SH-SY5Y (cell line): ENCODE measurements at regions not wholly inside any gene's neighbourhood (a gene's known extent, or its start where the extent isn't known, plus 50 kb on each side); places are given as distances from the start of the nearest gene placed in this dataset.

Experiments
- GATA2 ChIP-seq: IDR thresholded peaks from 2 replicates; pipeline ENCODE4 v1.6.1; 2011; ENCODE audit warnings: mild to moderate bottlenecking, low read depth, low read length
- GATA3 ChIP-seq: IDR thresholded peaks from 2 replicates; pipeline ENCODE4 v1.6.1; 2011; ENCODE audit warnings: low read depth, mild to moderate bottlenecking, low read length, moderate library complexity

GRCh38 chr7:24469118-24469517 lies 104.1 kb upstream of the PALS2 start:
- no peak for TF ChIP-seq GATA3
- TF ChIP-seq GATA2: no peak

DNA sequence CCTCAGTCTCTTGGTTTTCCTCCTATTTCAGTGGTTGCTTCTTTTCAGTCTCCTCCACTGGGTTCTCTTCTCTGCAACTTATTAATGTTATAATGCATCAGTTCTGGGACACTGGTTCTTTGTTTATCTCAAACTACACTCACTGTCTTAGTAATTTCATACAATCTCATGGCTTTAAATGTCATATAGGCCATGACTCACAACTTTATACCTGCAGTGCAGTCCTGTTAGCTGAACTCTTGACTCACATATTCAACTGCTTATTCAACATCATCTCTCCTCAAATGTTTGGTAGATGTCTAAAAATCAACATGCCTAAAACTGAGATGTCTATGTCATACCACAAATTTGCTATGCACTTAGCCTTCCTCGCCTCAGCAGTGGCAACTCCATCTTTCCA lies 101.2 kb upstream of the PALS2 start:
- TF ChIP-seq GATA2 (no peak), GATA3 (no peak)

GRCh38 chr7:24475166-24475961 lies 97.9 kb upstream of the PALS2 start:
- TF ChIP-seq GATA3 (no peak), GATA2 (no peak)

- TF ChIP-seq GATA3 (no peak), GATA2 (no peak)
Measured at GRCh38 chr7:24476227-24476626, 97.0 kb upstream of the PALS2 start.

GRCh38 chr7:24477398-24478136 lies 95.7 kb upstream of the PALS2 start:
- TF ChIP-seq GATA2 (no peak), GATA3 (no peak)

DNA sequence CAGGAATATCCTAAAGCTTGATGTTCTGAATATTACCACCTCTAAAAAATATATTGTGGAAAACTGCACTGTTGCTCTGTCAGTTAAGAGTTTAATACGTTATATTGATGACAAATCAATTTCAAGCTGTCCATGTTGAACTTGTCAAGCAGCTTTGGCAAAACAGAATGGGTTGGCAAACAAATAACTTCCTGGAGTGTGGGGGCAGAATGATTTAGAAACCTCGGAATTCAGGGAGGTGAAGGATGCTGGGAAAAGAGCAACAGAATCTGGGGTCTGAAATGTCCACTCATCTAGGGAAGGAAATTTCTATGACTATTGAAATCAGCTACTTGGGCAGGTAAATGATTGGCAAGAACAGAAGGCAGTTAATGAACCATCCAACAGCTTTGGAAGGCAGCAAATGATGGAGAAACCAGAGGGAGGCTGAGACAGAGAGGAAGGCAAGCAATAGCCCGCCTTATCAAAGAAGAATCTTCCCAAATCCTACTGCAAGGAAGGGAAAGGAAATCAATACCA lies 95.1 kb upstream of the PALS2 start:
- no peak for TF ChIP-seq GATA3
- TF ChIP-seq GATA2: no peak

GRCh38 chr7:24480501-24480900 lies 92.8 kb upstream of the PALS2 start:
- TF ChIP-seq GATA3 (no peak), GATA2 (no peak)

DNA sequence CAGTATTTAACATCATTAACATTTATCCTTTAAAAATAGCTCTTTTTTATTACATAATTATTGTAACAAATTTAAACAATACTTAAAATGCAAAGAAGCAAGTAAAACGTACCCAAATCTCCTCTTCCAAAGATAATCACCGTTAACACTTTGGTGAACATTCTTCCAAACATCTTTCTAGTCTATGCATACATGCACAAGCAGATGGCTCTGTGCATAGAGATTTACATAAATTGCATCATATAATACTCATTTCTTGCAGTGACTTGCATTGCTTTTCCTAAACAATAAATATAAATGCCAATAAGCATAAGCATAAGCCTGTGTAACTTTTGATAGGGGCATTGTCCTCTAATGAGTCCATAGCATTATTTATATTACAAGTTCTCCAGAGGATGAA lies 89.4 kb upstream of the PALS2 start:
- TF ChIP-seq GATA3: no peak
- TF ChIP-seq GATA2: no peak

- TF ChIP-seq GATA3 (no peak), GATA2 (no peak)
Measured at GRCh38 chr7:24492576-24492975, 80.7 kb upstream of the PALS2 start.

- no peak for TF ChIP-seq GATA2
Measured at GRCh38 chr7:24494832-24495231, 78.4 kb upstream of the PALS2 start.

GRCh38 chr7:24496036-24496435 lies 77.2 kb upstream of the PALS2 start:
- TF ChIP-seq GATA3 (no peak), GATA2 (no peak)

- TF ChIP-seq GATA3 (no peak), GATA2 (no peak)
Measured at GRCh38 chr7:24498439-24498838, 74.8 kb upstream of the PALS2 start.

GRCh38 chr7:24499871-24500270 lies 73.4 kb upstream of the PALS2 start:
- TF ChIP-seq GATA3 (no peak), GATA2 (no peak)

GRCh38 chr7:24500599-24500998 lies 72.7 kb upstream of the PALS2 start:
- TF ChIP-seq GATA3 (no peak), GATA2 (no peak)

- TF ChIP-seq GATA2: no peak
- TF ChIP-seq GATA3: no peak
Measured at GRCh38 chr7:24501009-24501408, 72.2 kb upstream of the PALS2 start.
